NCI-H748 treated with DMSO at 0.1 percent for 48 hours (cell line): ENCODE measurements at regions not wholly inside any gene's neighbourhood (a gene's known extent, or its start where the extent isn't known, plus 50 kb on each side); places are given as distances from the start of the nearest gene placed in this dataset.
"Not testable (repeated sequence)": the region's sequence is repeated elsewhere in the genome, so short reads cannot be mapped to it uniquely, and the experiment has no call there.

Source experiments
- DNase-seq: peaks from one replicate; lab custom pipeline; 2025; lab: John Stamatoyannopoulos, UW

GRCh38 chr4:106594291-106594952 is 225.8 kb upstream of the GIMD1 start:
- no peak for DNase-seq

GRCh38 chr4:106588891-106589290 is 220.3 kb upstream of the GIMD1 start:
- no peak for DNase-seq

GRCh38 chr4:106587558-106587957 is 219.0 kb upstream of the GIMD1 start:
- DNase-seq: no peak

GRCh38 chr4:106585915-106586349 is 217.4 kb upstream of the GIMD1 start:
- no peak for DNase-seq

- DNase-seq: no peak
Measured at GRCh38 chr4:106584337-106584989, 215.9 kb upstream of the GIMD1 start.

GRCh38 chr4:106583567-106583966 is 215.0 kb upstream of the GIMD1 start:
- no peak for DNase-seq

GRCh38 chr4:106583108-106583507 is 214.5 kb upstream of the GIMD1 start:
- DNase-seq: no peak

- no peak for DNase-seq
Measured at GRCh38 chr4:106582103-106582502, 213.5 kb upstream of the GIMD1 start.

GRCh38 chr4:106579236-106579635 is 210.7 kb upstream of the GIMD1 start:
- no peak for DNase-seq

- no peak for DNase-seq
Measured at GRCh38 chr4:106569146-106570031, 200.8 kb upstream of the GIMD1 start.

GRCh38 chr4:106565727-106566126 is 197.1 kb upstream of the GIMD1 start:
- no peak for DNase-seq

GRCh38 chr4:106563637-106564036 is 195.1 kb upstream of the GIMD1 start:
- not testable (repeated sequence) for DNase-seq

GRCh38 chr4:106551724-106552123 is 183.1 kb upstream of the GIMD1 start:
- DNase-seq: no peak

- no peak for DNase-seq
Measured at GRCh38 chr4:106548446-106549044, 180.0 kb upstream of the GIMD1 start.

- no peak for DNase-seq
Measured at GRCh38 chr4:106546370-106546769, 177.8 kb upstream of the GIMD1 start.

GRCh38 chr4:106542609-106543008 is 174.0 kb upstream of the GIMD1 start:
- DNase-seq: not testable (repeated sequence)

GRCh38 chr4:106541253-106541652 is 172.7 kb upstream of the GIMD1 start:
- no peak for DNase-seq

- DNase-seq: no peak
Measured at GRCh38 chr4:106530821-106531220, 162.2 kb upstream of the GIMD1 start.

- no peak for DNase-seq
Measured at GRCh38 chr4:106530024-106530361, 161.4 kb upstream of the GIMD1 start.

GRCh38 chr4:106529348-106530023 is 160.9 kb upstream of the GIMD1 start:
- DNase-seq: no peak

- DNase-seq: no peak
Measured at GRCh38 chr4:106527316-106527715, 158.7 kb upstream of the GIMD1 start.

GRCh38 chr4:106525425-106525824 is 156.8 kb upstream of the GIMD1 start:
- not testable (repeated sequence) for DNase-seq
